HT-29 (cell line): ENCODE measurements at regions not wholly inside any gene's neighbourhood (a gene's known extent, or its start where the extent isn't known, plus 50 kb on each side); places are given as distances from the start of the nearest gene placed in this dataset.
A peak's percentile ranks its signal among the peaks of the same experiment; 100 is the strongest.

Source experiments
- DNase-seq: peaks from one replicate; pipeline ENCODE4 v3.0.0-alpha.2; 2015; ENCODE audit warnings: low spot score

DNA sequence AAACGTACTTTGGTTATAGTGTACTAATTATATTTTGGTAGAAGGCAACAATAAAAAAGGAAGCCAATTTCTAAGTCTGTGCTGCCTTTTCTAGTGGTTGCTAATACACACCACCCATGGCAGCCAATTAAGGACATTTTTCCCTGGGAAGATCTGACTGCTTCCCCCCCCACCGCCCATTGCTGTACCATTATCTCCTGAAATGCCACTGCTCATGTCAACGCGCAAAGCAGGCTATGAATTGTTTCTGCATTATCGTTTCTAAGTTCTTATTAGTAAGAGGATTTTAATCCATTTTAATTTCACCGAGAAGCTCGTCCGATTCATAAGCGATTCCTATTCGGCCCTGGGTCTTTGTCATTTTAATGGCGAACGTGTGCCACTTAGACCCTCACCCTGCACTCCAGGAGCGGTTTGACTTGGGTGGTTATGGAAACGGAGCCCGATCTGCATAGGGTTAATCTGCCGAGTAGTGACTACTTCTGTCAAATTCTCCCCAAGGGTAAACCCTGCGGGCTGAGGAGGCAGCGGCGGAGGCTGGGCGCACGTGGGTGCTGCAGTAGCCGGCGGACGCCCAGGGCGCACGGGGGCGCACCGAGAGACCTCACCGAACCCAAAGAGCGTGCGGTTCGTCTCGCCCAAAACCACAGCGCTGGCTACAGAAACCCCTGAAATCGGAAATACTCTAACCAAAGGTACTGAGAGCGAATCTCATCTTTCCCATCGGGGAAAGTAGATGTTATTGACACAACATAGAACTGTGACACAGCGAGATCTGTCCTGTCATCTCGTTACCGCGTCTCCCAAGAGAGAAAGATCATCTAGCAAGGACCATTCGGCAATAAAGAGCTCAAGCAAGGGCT is 55.8 kb upstream of the SHC3 start:
- no peak for DNase-seq

DNA sequence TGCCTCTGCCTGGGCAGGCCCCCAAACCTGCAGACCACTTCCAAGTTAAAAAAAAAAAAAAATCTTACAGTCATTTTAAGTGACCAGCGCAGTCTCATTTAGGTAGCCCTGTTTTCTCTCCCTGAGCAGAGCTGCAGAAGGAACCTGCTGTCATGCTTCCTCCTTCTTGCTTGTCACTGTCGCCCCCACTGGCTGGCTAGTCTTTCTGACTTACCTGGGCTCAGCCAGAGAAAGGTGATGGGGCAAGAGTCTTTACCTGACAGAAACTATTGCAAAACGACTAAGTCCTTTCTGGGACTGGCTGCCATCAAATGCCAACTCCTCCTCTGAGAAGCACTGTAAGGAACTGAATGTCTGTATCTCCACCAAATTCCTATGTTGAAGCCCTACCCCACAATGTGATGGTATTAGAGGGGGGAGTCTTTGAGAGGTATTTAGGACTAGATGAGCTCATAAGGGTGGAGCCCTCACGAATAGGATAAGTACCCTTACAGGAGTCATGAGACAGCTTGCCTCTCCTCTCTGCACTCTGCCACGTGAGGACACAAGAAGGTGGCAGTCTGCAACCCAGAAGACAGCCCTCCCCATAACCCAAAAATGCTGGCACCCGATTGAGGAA is 58.4 kb upstream of the SHC3 start:
- DNase-seq, result peak; percentile 12

DNA sequence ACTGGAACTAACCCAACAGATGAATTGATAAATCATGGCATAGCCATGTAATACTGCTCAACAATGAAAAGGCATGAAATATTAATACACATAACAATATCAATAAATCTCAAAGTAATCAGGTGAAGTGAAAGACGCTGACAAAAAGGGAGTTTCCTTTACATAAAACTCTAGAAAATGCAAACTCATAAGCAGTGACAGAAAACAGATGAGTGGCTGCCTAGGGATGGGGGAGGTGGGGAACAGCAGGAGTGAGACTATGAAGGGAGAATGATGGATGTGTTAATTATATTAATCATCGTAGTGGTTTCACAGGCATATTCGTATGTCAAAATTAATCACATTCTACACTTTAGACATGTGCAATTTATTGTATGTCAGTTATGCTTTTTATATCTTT is 59.8 kb upstream of the SHC3 start:
- DNase-seq, result no peak

DNA sequence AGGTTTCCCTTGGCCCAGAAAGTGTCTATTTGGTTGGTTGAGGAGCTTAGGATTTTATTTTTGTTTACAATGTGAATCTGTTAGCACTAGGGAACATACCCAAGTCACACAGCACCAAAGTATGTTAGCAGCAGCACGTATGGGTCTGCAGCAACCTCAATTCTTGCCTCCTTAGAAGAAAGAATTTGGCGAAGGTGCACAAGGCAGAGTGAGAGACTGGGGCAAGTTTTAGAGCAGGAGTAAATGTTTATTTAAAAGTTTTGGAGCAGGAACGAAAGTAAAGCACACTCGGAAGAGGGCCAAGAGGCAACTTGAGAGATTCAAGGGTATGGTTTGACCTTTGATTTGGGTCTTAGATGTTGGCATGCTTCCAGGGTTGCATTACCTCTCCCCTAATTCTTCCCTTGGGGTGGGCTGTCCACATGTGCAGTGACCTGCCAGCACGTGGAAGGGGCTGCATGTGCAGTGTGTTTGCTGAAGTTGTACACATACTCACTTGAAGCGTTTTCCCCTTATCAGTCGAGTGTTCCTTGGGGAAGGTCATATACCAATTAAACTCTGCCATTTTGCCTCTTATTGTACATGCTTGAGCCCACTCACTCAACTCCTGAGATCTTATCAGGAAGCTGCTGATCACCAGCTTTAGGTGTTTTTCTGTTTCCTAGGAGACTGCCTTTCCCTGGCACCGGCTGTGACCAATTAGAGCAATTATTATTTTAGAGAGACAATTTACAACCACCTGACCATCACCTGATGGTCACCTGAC is 64.9 kb upstream of the SHC3 start:
- DNase-seq, result no peak

DNA sequence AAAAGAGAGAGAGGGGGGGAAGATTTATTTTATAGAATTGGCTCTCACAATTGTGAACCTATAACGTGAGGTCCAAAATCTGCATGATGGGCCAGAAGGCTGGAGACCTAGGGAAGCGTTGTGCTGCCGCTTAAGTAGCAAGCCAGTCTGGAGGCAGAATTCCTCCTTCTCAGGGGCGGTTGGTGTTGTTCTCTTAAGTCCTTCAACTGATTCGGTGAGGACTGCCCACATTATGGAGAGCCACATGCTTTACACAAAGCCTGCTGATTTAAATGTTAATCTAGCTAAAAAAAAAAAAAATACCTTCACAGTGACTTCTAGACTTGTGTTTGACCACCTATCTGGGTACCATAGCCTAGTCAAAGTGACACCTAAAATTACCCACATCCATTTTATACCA is 64.2 kb upstream of the CKS2 start:
- no peak for DNase-seq

DNA sequence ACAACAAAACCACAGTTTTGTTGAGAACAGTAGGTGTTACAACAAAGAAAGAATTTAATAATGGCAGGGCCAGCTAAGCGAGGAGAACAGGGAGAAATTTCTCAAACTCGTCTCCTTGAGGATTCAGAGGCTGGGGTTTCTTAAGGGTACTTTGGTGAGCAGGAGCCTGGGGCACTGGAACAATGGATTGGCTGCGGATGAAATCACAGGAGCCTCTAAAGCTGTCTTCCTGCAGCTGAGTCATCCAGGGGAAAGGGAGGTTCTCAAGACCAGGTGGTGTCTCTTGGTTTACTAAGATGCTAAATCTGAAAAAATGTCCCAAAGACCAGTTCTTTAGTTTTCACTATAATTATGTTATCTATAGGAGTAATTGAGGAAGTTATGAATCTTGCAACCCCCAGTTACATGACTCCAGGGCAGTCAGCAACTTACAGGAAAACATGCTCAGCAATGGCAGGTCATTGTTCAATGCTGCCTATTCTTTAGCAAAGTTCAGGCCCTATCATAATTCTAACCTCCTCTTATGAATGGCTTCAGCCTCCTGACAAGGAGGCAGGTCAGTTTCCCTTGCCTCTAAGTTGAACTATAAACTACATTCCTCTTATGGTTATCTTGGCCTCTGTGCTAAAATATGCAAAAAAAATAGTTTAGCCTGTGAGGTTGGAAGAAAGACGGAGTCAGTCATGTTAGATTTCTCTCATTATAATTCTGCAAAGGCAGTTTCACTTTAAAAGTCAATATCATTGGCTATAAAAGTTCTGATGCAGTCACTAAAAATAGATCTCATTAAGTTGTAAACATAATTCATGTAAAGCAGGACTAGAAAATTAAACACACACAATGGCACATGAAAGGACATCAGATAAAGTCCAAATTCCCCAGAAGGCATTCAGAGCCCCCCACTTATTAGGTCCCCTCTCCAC is 63.3 kb upstream of the CKS2 start:
- DNase-seq, result no peak

DNA sequence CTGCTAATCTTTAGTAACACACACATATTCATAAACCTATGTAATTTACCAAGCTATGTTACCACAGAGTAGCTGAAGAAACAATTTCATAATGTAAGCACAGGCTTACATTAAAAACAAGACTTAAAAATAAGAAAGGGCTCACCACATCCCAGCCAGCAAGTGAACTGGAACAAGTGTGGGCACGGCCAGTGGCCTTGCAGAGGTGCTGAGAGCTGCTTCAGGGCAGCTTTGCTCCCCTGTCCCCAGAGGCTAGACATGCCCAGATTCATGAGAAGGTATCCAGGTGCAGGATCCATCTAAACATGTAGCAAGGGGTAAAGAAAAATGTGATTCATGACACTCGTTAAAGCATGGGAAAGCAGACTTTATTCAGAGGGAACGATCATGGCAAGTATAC is 62.0 kb upstream of the CKS2 start:
- DNase-seq, result no peak

DNA sequence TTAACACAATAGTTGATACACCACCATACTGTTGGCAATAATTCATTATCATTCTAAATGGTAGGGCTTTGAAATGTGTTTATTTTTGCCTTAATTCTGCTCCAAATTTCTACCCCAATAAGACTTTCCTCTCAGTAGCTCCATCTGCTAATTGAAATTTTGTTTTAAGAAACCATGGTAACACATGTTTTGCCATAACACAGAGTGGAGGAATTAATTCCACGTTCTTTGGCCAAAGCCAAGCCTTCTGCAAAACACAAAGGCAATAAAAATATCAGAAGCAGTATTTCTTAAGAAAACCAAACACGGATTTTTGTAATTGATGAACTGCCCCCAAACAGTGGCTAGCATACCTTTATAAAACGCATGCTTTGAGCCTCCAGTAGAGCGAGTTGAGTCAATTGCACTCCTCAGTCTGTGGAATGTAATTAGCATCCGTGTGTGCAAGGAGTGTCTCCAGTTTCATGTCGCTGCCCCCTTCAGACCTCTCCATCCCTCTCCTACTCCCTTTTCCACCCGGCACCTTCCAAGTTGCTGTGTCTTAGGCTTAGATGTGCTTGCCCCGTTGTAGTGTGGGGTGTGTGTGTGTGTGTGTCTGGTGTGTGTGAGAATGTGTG is 58.2 kb upstream of the CKS2 start:
- DNase-seq, result no peak

DNA sequence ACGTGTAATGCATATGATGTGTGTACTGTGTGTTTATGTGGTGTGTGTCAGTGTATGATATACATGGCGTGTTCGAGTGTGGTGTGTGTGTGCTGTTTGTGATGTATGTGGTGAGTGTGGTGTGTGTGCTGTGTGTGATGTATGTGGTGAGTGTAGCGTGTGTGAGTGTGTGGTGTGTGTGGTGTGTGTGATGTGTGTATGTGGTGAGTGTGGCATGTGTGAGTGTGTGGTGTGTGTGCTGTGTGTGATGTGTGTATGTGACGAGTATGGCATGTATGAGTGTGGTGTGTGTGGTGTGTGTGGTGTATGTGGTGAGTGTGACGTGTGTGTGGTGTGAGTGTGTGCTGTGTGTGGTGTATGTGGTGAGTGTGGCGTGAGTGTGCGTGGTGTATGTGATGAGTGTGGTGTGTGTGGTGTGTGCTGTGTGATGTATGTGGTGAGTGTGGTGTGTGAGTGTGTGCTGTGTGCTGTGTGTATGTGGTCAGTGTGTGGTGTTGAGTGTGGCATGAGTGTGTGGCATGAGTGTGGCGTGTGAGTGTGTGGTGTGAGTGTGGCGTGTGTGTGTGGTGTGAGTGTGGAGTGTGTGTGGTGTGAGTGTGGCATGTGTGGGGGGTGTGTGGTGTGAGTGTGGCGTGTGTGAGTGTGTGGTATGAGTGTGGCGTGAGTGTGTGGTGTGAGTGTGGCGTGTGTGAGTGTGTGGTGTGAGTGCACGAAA is 56.8 kb upstream of the CKS2 start:
- DNase-seq, result no peak

DNA sequence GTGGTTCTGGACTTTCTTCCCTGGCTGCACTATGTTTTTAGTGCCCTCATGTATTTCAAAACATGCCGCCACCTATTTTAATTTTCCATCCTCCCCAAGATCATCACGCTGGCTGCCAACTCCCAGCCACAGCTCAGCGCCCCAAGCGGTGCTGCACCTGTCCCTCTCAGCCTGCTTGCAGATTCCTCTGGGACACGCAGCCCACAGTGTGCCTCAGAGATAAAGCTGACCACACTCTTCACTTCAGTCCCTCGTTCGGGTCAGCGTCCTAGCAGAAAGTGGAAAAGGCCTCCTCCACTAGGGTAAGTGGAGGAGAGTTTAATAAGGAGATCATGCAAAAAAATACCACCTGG is 56.2 kb upstream of the CKS2 start:
- DNase-seq, result no peak

DNA sequence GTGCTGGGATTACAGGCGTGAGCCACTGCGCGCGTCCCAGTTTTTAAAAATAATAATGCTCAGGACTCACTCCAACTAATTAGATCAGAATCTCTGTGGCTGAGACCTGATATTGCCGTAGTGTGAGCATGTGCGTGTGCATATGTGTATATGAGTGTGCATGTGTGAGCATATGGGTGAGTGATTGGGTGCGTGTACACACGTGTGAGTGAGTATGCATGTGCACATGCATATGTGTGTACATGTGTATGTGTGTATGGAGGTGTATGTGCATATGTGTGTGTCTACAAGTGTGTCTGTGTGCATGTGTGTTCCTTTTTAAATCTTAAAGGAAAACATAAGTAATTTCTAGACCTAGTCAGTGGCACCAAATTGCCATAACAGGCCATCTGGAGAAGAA is 54.8 kb upstream of the CKS2 start:
- no peak for DNase-seq

DNA sequence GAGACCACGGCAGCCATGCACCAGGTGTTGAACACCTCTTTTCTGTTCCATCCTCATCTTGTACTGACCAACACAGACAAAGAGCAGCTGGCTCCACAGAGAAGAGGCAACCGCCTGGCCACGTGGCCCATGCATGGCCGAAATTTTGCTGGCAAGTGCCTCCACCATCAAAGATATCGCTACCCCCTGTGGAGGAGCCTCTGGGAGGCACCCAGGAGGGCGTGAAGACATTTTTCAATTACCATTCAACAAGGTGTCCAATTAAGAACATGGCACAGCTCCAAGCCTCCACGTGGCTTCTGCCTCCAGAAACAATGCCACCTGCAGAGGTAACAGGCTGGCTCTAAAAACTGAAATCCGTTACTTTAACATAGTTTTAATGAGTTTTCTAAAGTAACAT is 54.4 kb upstream of the CKS2 start:
- DNase-seq, result no peak

DNA sequence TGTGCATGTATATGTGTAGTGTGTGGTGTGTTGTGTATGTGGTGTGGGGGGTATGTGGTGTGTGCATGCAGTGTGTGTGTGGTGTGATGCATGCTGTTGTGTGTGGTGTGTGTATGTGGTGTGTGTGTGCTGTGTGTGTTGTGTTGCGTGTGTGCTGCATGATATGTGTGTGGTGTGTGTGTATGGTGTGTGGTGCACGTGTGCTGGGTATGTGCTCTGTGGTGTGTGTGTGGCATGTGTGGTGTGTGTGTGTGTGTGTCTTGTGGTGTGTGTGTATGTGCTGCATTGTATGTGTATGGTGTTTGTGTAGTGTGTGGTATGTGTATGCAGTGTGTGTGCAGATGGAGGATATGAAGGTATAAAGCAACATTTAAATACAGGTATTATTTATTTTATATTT is 50.5 kb upstream of the CKS2 start:
- no peak for DNase-seq
